A673 (cell line): ENCODE measurements at regions not wholly inside any gene's neighbourhood (a gene's known extent, or its start where the extent isn't known, plus 50 kb on each side); places are given as distances from the start of the nearest gene placed in this dataset.

Experiments used
- EZH2 ChIP-seq: fragments of 200-600 bp; sonication (generic); IDR thresholded peaks from 2 replicates; pipeline ENCODE4 v1.6.1; 2017; ENCODE audit warnings: borderline replicate concordance, low read depth, mild to moderate bottlenecking, mixed read lengths, antibody characterized with exemption, low read length; ENCODE audit not compliant: poor library complexity, severe bottlenecking
- TF ChIP-seq, protein P1 (sequence below): fragments of 300-800, 200-600 bp; sonication (generic); conservative IDR thresholded peaks from 2 replicates; pipeline ENCODE4 v1.5.1; 2017; ENCODE audit warnings: low read depth, mild to moderate bottlenecking, antibody characterized with exemption, low read length, moderate library complexity, mixed read lengths

GRCh38 chr2:150762571-150762970 is 275.1 kb upstream of the RND3 start:
- TF ChIP-seq, protein P1, sequence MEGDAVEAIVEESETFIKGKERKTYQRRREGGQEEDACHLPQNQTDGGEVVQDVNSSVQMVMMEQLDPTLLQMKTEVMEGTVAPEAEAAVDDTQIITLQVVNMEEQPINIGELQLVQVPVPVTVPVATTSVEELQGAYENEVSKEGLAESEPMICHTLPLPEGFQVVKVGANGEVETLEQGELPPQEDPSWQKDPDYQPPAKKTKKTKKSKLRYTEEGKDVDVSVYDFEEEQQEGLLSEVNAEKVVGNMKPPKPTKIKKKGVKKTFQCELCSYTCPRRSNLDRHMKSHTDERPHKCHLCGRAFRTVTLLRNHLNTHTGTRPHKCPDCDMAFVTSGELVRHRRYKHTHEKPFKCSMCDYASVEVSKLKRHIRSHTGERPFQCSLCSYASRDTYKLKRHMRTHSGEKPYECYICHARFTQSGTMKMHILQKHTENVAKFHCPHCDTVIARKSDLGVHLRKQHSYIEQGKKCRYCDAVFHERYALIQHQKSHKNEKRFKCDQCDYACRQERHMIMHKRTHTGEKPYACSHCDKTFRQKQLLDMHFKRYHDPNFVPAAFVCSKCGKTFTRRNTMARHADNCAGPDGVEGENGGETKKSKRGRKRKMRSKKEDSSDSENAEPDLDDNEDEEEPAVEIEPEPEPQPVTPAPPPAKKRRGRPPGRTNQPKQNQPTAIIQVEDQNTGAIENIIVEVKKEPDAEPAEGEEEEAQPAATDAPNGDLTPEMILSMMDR: no peak
- no peak for TF ChIP-seq EZH2
